NCI-H446 treated with DMSO at 0.1 percent for 48 hours (cell line): ENCODE measurements at regions not wholly inside any gene's neighbourhood (a gene's known extent, or its start where the extent isn't known, plus 50 kb on each side); places are given as distances from the start of the nearest gene placed in this dataset.
"Not testable (repeated sequence)": the region's sequence is repeated elsewhere in the genome, so short reads cannot be mapped to it uniquely, and the experiment has no call there.

Experiments used
- DNase-seq: peaks from one replicate; lab custom pipeline; 2025; lab: John Stamatoyannopoulos, UW

- DNase-seq = no peak
Observed at GRCh38 chr12:84247931-84248330, 664.7 kb downstream of the SLC6A15 start.

DNA sequence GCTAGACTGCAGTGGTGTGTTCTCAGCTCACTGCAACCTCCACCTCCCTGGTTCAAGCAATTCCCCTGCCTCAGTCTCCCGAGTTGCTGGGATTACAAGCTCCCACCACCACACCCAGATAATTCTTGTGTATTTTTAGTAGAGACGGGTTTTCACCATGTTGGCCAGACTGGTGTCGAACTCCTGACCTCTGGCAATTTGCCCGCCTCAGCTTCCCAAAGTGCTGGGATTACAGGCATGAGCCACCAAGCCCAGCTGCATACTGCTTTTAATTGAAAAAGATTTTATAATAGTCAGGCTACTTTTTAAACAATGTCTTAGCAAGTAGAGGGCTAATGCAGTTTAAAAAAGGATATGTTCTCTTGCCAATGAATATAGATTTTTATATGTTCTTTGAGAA lies 668.9 kb downstream of the SLC6A15 start:
- no peak for DNase-seq

DNA sequence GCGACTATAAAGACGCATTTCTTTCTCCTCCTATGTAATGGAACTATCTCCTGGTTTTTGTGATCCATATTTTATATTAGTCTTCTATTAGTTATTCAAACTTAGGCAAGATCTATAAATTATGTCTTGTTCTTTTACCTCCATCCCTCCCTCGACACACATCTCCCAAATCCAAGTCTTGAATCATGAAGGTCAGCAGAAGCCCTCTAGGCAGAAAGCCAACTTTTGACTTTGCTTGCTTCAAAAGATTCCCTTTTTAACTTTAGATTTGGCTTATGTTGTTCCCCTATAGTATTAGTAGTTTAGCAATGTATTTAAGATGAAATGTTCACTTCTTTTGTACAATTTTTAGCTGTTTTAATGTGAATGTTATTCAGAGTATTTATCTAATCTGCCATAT lies 689.8 kb downstream of the SLC6A15 start:
- peak; percentile 2 for DNase-seq

DNA sequence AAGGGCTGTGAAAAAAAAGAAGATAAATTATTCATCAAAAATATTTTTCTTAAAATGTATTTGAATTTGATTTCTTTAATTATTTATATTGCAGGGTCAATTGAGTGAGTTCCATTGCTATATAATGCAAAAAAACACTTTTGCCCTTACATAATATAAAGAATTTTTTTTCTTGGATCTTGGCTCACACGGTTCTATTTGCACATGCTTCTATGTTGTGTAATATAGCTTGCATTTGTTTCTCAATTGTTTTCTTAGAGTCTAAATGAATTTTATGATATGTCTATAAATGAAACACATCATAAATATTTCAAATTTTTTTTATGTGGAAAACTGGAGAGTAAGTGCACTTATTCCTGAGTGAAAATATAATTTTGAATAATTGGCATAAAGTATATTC lies 694.2 kb downstream of the SLC6A15 start:
- DNase-seq = no peak

DNA sequence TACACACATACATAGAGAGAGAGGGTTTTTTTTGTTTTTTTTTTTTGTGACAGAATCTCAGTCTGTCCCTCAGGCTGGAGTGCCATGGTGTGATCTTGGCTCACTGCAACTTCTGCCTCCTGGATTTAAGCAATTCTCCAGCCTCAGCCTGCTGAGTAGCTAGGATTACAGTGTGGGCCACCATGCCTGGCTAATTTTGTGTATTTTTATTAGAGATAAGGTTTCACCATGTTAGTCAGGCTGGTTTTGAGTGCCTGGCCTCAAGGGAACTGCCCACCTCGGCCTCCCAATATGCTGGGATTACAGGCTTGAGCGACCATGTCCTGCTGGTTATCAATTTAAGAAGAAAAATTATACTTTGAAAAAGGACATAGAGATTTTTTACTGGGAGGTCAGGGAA lies 710.6 kb downstream of the SLC6A15 start:
- DNase-seq = no peak

- no peak for DNase-seq
Observed at GRCh38 chr12:84198294-84198946, 714.2 kb downstream of the SLC6A15 start.

DNA sequence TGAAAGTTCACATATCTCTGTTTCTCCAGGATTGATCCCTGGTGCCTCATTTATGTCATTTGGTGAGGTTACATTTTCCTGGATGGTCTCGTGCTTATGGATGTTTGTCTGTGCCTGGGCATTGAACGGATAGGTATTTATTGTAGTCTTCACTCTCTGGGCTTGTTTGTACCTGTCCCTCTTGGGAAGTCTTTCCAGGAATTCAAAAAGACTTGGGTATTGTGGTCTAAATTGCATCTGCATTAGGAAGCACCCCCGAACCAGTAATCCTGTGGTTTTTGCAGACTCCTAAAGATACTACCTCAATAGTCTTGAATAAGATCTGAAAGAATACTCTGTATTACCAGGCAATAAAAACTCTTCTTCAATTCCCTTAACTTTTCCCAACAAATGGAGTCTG lies 720.8 kb downstream of the SLC6A15 start:
- no peak for DNase-seq

DNA sequence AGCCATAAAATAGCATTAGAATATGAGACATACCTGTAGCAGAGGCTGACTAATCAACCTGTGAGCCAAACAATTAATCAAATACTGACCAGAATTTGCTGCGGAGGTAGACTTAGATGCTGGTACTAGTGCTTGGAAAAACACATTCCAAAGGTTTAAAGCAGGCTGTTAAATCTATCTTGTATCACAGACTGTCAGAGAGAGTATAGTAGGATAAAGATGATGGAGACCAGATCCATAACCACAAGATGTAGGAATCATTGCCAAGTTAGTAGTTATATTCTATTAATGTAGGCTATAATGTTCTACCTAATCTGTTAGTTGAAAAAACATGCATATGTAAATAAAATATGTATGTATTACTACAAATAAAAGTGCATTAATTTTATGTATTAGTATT lies 726.2 kb downstream of the SLC6A15 start:
- no peak for DNase-seq

- no peak for DNase-seq
Observed at GRCh38 chr12:84183576-84183975, 729.0 kb downstream of the SLC6A15 start.

- no peak for DNase-seq
Observed at GRCh38 chr12:84174115-84174514, 738.5 kb downstream of the SLC6A15 start.

- no peak for DNase-seq
Observed at GRCh38 chr12:84172823-84173424, 739.7 kb downstream of the SLC6A15 start.

DNA sequence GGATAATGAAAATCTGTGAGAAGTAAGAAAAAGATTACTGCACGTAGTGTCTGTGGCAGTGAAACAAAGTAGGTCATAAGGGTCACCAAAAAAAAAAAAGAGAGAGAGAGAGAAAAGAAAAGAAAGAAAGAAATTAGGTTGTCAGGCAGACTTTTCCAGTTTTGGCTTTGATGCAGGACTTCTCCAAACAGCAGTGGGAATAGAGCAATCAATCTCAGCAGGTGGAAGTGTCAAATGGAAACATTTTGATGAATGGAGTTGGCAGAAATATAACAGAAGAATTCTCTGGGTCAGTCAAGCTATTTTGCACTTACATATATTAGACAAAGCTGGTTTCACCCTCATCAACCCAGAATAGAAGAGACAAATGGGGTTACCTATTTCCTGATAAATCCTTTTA lies 745.8 kb downstream of the SLC6A15 start:
- peak; percentile 54 for DNase-seq

GRCh38 chr12:84165998-84166571 lies 746.5 kb downstream of the SLC6A15 start:
- no peak for DNase-seq

DNA sequence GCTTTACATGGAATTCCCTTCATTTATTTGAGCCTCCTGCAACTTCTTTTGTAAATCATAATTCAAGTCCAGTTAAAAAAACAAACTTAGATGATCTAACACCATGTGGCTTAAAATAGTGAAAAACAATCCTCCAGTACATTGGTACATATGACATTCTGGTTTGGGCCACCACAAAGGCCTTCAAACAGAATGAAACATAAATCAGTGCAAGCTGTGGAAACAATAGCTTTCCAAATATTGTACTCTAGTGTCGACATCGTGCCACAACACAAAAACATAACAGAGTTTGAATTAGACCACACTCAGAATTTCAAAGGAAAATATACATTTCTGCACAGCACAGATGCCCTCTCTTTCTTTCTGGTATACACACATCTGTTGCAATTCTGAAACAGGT lies 751.3 kb downstream of the SLC6A15 start:
- no peak for DNase-seq

- no peak for DNase-seq
Observed at GRCh38 chr12:84159260-84159659, 753.3 kb downstream of the SLC6A15 start.

GRCh38 chr12:84157170-84157569 lies 755.4 kb downstream of the SLC6A15 start:
- DNase-seq = no peak

DNA sequence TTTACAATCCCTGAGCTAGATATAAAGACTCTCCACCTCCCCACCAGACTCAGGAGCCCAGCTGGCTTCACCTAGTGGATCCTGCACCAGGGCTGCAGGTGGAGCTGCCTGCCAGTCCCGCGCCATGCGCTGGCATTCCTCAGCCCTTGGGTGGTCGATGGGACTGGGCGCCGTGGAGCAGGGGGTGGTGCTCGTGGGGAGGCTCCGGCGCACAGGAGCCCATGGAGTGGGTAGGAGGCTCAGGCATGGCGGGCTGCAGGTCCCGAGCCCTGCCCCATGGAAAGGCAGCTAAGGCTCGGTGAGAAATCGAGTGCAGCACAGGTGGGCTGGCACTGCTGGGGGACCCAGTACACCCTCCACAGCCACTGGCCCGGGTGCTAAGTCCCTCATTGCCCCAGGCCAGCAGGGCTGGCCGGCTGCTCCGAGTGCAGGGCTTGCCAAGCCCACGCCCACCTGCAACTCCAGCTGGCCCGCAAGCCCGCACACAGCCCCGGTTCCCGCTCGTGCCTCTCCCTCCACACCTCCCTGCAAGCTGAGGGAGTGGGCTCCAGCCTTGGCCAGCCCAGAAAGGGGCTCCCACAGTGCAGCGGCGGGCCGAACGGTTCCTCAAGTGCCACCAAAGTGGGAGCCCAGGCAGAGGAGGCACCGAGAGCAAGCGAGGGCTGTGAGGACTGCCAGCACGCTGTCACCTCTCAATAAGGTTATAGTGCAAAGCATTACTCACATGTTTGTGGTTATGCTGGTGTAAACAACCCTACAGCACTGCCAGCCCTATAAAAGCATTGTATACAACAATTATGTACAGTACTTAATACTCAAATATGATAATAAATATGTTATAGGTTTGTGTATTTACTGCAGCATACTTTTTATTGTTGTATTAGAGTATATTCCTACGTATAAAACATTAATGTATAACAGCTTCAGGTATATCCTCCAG lies 757.3 kb downstream of the SLC6A15 start:
- DNase-seq = not testable (repeated sequence)

GRCh38 chr12:84154439-84154990 lies 758.1 kb downstream of the SLC6A15 start:
- DNase-seq = not testable (repeated sequence)

DNA sequence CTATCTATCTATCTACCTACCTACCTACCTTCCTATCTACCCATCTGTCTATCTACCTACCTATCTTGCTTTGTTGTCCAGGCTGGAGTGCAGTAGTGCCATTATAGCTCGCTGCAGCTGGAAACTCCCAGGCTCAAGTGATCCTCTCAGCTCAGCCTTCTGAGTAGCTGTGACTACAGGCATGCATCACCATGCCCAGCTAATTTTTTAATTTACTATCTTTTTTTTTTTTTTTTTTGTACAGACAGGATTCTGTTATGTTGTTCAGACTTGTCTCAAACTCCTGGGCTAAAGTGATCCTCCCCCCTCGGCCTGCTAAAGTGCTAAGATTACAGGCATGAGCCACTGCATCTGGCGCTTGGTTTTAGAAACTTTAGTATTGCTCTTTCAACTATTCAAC lies 762.4 kb downstream of the SLC6A15 start:
- DNase-seq = no peak

DNA sequence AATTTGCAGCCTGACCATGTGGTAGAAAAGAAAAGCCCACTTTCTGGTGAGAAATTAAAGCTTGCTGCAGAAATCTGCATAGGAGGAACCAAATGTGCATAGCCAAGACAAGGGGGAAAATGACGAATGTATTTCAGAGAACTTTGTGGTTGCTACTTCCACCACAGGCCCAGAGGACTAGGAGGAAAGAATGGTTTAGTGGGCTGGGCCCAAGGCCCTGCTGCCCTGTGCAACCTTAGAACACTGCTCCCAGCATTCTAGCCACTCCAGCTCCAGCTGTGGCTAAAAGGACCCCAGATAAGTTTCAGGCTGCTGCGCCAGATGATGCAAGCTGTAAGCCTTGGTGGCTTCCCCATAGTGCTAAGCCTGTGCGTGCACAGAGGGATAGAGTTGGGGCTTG lies 764.3 kb downstream of the SLC6A15 start:
- DNase-seq = no peak

DNA sequence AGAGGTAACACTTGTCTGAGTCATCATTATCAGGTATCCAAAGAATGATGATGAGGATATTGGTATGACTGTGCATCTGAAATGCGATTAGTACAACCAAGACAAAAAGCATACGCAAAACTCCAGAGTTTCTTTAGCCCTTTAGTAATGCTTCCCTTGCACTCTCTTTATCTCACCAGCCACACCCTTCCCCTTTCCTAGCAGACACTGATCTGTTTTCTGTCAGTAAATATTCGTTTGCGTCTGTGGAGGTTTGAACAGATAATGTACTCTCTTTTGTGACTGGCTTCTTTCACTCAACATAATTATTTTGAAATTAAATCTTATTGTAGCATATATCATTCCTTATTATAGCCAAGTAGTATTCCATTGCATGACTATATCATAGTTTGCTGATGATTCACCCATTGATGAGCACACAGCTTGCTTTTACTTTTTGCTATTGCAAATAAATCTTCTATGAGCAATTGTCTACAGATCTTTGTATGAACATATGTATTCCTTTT lies 775.7 kb downstream of the SLC6A15 start:
- DNase-seq = no peak
